ENCODE measurements at regions not wholly inside any gene's neighbourhood (a gene's known extent, or its start where the extent isn't known, plus 50 kb on each side); places are given as distances from the start of the nearest gene placed in this dataset.

DNA sequence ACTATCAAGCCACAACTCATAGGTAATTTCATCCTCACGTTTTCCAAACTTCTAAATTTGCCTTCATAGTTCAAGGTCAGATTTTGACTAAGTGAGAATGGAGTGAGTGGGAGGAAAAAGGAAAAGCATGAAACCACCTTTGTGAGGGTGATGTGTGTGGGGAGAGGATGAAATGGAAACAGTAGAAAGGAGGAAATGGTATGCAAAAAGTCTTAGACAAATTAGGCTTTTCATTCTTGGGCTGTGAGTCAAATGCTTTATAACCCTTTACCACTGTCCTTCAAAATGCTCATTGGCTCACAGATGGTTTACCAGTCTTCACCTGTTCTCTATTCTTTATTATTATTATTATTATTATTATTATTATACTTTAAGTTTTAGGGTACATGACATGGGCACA, 127.2 kb downstream of the RAP2A start:
- no peak overlapping the region for H3K9ac ChIP-seq (ENCODE audit: insufficient read depth, low read depth, low read length)
- no peak overlapping the region for H3K4me3 ChIP-seq (replicated peaks in 1 of 3; ENCODE audit: insufficient read depth in 1 of 3, low read depth in 2 of 3, low read length in 3 of 3)
- H3K4me1 ChIP-seq (ENCODE audit: insufficient read depth, low read length): no peaks in the 10 kb centered on the region
- H3K79me2 ChIP-seq (ENCODE audit: insufficient read depth, low read length): no peaks in the 10 kb centered on the region
- H3K36me3 ChIP-seq (replicated peaks in 1 of 2; ENCODE audit: control insufficient read depth in 1 of 2, insufficient read depth in 2 of 2, low read length in 2 of 2): no peaks in the 10 kb centered on the region
- BruUV-seq (replicated peaks): no TSS peak
- DNase-seq (ENCODE audit: low spot score) (no peak), FAIRE-seq (no peak), ATAC-seq (no peak)
- in situ Hi-C loops (cut with HindIII; ENCODE audit: extremely low pct_ligation_motif_present, low pct_unique_long_range_greater_than_20kb): no loop called here
- H4K20me1 ChIP-seq (ENCODE audit: insufficient read depth, low read length): no peaks in the 10 kb centered on the region
- intact Hi-C loops (cut with micrococcal nuclease; ENCODE audit: unreplicated experiment): no loop called here
- H3K27ac ChIP-seq (ENCODE audit: extremely low read length, insufficient read depth, low read length): no peak overlapping the region
- TF ChIP-seq MAFK (conservative IDR thresholded peaks at IDR 0.05 in 1 of 2, IDR thresholded peaks at IDR 0.05 in 1 of 2; ENCODE audit: low read length in 2 of 2) (no peak), RAD51 (IDR thresholded peaks at IDR 0.05; ENCODE audit: borderline replicate concordance) (no peak), BRF2 (CRISPR knock-in tag; IDR thresholded peaks at IDR 0.05) (no peak), CEBPB (IDR thresholded peaks at IDR 0.05; ENCODE audit: borderline replicate concordance, low read depth, low read length) (no peak), ZNF607 (CRISPR knock-in tag; IDR thresholded peaks at IDR 0.05; ENCODE audit: borderline replicate concordance) (no peak), ATF7 (IDR thresholded peaks at IDR 0.05) (no peak), ATF7 (CRISPR knock-in tag; IDR thresholded peaks at IDR 0.05) (no peak), ZNF282 (IDR thresholded peaks at IDR 0.05; ENCODE audit: partially characterized antibody) (no peak), TSC22D2 (CRISPR knock-in tag; IDR thresholded peaks at IDR 0.05; ENCODE audit: borderline replicate concordance) (no peak), POGZ (CRISPR knock-in tag; IDR thresholded peaks at IDR 0.05) (no peak), ASH2L (IDR thresholded peaks at IDR 0.05; ENCODE audit: insufficient read length, low read depth, low read length) (no peak), ZNF598 (CRISPR knock-in tag; IDR thresholded peaks at IDR 0.05; ENCODE audit: borderline replicate concordance) (no peak), GTF3A (CRISPR knock-in tag; conservative IDR thresholded peaks at IDR 0.05) (no peak), ZNF724P (CRISPR knock-in tag; IDR thresholded peaks at IDR 0.05; ENCODE audit: borderline replicate concordance) (no peak)
- TF ChIP-seq, protein P1, sequence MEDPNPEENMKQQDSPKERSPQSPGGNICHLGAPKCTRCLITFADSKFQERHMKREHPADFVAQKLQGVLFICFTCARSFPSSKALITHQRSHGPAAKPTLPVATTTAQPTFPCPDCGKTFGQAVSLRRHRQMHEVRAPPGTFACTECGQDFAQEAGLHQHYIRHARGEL (CRISPR knock-in tag; IDR thresholded peaks at IDR 0.05): no peak
- TF ChIP-seq, protein P2, sequence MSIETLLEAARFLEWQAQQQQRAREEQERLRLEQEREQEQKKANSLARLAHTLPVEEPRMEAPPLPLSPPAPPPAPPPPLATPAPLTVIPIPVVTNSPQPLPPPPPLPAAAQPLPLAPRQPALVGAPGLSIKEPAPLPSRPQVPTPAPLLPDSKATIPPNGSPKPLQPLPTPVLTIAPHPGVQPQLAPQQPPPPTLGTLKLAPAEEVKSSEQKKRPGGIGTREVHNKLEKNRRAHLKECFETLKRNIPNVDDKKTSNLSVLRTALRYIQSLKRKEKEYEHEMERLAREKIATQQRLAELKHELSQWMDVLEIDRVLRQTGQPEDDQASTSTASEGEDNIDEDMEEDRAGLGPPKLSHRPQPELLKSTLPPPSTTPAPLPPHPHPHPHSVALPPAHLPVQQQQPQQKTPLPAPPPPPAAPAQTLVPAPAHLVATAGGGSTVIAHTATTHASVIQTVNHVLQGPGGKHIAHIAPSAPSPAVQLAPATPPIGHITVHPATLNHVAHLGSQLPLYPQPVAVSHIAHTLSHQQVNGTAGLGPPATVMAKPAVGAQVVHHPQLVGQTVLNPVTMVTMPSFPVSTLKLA (IDR thresholded peaks at IDR 0.05): no peak
- TF ChIP-seq, protein P3, sequence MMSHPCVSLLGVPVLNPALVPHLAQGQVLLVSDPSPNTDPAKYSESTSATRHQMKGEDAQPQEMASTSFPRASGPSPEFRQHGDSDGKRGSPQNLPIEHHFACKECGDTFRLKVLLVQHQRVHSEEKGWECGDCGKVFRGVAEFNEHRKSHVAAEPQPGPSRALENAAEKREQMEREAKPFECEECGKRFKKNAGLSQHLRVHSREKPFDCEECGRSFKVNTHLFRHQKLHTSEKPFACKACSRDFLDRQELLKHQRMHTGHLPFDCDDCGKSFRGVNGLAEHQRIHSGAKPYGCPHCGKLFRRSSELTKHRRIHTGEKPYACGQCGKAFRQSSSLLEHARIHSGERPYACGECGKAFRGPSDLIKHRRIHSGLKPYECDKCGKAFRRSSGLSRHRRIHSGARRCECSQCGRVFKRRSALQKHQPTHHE (CRISPR knock-in tag; IDR thresholded peaks at IDR 0.05; ENCODE audit: borderline replicate concordance): no peak
- TF ChIP-seq, protein P4, sequence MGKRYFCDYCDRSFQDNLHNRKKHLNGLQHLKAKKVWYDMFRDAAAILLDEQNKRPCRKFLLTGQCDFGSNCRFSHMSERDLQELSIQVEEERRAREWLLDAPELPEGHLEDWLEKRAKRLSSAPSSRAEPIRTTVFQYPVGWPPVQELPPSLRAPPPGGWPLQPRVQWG (CRISPR knock-in tag; IDR thresholded peaks at IDR 0.05; ENCODE audit: borderline replicate concordance, low read depth): no peak
- H3K9me3 ChIP-seq (ENCODE audit: low read length): no peaks in the 10 kb centered on the region
- no peak overlapping the region for H2AFZ ChIP-seq (ENCODE audit: low read length)
- no peak overlapping the region for H3K4me2 ChIP-seq (ENCODE audit: low read depth, low read length)
- H3K27me3 ChIP-seq (ENCODE audit: control insufficient read depth in 1 of 2, insufficient read depth in 2 of 2, low read length in 2 of 2): no peaks in the 10 kb centered on the region
- 0% methylated on average over 1 of the region's 1 CpG for WGBS (ENCODE audit: low lambda C conversion rate)
- ChIA-PET POLR2A (no interaction called here), CTCF (ENCODE audit: low intra/inter-chr PET ratio, low total read pairs) (no interaction called here)
